Esophagus squamous epithelium (tissue), 4 donors: ENCODE measurements at regions not wholly inside any gene's neighbourhood (a gene's known extent, or its start where the extent isn't known, plus 50 kb on each side); places are given as distances from the start of the nearest gene placed in this dataset.

ENCODE experiments used
- CTCF ChIP-seq, 6 experiments: fragments of 450-650 bp in 4 of 6; fragments of 200-600 bp in 2 of 6; sonication (generic) in 2 of 6; IDR thresholded peaks; one replicate each; pipeline ENCODE4 v1.5.1; 2016 to 2019; ENCODE audit warnings: antibody characterized with exemption in 6 of 6, mild to moderate bottlenecking in 4 of 6, moderate library complexity in 4 of 6
- POLR2A ChIP-seq, 4 donors: fragments of 450-650 bp; IDR thresholded peaks; one replicate each; pipeline ENCODE4 v1.6.1; 2017; ENCODE audit warnings: antibody characterized with exemption in 4 of 4, mild to moderate bottlenecking in 4 of 4, moderate library complexity in 3 of 4

GRCh38 chr16:86962913-86963312 lies 354.3 kb downstream of the C16orf95 start:
- no peak for TF ChIP-seq CTCF (IDR thresholded peaks at IDR 0.05)
- no peak for TF ChIP-seq POLR2A (IDR thresholded peaks at IDR 0.05)
